Right forelimb (tissue), 1 donor: ENCODE measurements at regions not wholly inside any gene's neighbourhood (a gene's known extent, or its start where the extent isn't known, plus 50 kb on each side); places are given as distances from the start of the nearest gene placed in this dataset.
"Not testable (repeated sequence)": the region's sequence is repeated elsewhere in the genome, so short reads cannot be mapped to it uniquely, and the experiment has no call there.

Experiments
- DNase-seq: peaks from one replicate; pipeline ENCODE4 v3.0.0-alpha.2; 2018

GRCh38 chr4:171308661-171309060, 504.5 kb upstream of the GALNTL6 start:
- no peak for DNase-seq

- DNase-seq = not testable (repeated sequence)
Observed at GRCh38 chr4:171298048-171298718, 515.0 kb upstream of the GALNTL6 start.

- no peak for DNase-seq
Observed at GRCh38 chr4:171288816-171289432, 524.3 kb upstream of the GALNTL6 start.

GRCh38 chr4:171281359-171281758, 531.8 kb upstream of the GALNTL6 start:
- no peak for DNase-seq

DNA sequence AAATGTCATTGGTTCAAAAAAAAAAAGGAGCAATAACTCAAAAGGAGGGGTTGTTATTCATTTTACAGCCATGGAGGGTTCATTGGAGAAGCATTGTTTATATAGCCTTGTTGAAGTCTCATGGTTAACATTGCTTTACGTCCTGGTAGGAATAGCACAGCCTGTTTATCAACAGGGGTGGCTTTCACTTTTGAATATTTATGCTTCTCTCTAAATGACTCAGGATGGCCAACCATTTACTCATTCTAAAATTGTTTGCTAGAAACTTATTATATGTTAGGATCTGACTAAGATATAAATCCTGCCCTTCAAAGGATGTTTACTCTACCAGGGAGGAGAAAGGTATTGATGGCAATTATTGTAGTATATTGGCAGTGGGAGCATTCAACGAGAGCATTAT, 534.1 kb upstream of the GALNTL6 start:
- no peak for DNase-seq

GRCh38 chr4:171266671-171267070, 546.5 kb upstream of the GALNTL6 start:
- no peak for DNase-seq

GRCh38 chr4:171265190-171265818, 547.9 kb upstream of the GALNTL6 start:
- no peak for DNase-seq

DNA sequence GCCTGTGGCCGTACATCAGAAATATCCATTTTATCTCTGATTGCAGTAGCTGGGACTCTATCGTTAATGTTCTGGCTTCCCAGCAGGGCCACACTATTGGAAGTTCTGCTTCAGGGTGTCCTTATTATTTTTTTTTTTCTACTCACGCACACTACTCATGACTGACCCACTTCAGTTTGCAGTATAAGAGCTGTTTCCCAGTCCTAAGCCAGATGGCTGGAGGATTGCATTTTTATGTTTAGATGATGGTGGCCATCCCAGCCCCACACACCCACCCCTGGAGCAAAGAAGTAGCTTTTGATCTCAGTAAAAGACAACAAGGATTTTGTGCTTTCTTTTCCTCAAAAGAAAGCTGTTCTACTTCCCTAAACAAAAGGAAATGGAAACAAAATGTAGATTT, 557.0 kb upstream of the GALNTL6 start:
- DNase-seq = no peak

DNA sequence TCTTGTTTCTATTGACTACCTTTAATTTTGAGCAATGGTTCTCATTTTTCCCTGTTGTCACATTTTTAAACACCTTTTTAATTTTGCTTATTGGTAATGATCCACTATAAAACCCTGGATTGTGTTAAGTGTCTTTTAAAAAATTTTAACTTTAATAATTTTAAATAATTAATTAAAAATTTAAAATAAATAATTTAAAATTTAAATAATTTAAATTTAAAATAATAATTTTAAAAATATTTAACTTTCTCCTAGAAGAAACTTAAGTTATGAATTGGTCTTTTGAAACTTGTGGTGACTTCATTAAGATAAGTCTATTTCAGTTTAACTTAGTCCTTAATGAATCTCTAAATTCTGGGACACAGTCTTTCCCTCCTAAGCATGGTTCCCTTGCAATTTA, 566.3 kb upstream of the GALNTL6 start:
- no peak for DNase-seq

DNA sequence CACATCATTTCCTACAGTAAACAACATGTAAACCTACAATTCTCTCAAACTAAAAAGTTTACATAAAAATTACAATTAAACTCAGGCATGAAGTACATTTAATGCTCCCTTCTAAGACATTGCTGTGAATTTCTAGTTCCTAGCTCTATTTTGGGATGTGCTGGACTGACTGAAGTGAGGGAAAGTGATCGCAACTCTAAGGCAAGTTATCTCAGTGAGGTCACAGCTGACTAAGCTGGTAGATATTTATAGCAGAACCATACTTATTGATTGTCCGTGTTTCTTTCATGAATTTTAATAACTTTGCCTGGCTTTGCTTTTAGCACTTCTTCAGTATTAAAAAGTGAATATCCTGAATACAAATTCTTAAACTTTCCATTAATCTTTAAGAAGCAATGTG, 570.4 kb upstream of the GALNTL6 start:
- DNase-seq = no peak

DNA sequence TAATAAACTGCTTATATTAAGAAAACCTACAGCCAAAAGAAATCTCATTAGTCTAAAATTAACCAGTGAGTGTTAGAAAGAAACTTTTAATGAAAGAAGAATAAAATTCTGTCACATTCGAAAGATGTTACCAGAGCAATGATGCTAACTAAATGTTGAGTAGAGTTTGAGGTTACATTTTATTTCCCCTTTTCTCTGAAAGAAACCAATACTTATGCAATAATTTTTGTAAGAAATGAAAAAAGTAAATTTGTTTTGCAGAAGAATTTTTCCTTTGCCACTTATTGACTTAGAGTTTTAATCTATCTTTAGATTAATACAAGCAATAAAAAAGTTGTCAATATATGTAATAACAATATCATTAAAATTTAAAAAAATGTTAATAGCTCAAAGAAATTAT, 574.0 kb upstream of the GALNTL6 start:
- DNase-seq = no peak

DNA sequence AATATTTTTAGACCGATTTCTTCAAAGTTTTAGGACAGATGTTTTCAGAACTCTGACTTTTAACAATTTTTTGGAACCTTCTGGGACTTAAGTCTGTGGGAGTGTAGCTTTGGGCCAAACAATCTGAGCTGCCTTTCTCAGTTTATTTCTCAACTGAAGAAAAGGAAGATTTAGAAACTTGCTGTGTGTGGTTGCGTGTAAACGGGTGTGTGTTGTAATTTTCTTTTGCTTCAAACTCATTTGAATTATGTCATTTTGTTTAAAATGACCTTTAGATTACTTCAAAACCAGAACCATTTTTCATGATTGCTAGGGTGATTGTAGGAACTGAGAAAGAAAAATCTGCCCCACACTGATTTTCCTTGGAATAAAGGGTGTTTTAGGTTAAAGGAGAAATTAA, 577.7 kb upstream of the GALNTL6 start:
- no peak for DNase-seq

DNA sequence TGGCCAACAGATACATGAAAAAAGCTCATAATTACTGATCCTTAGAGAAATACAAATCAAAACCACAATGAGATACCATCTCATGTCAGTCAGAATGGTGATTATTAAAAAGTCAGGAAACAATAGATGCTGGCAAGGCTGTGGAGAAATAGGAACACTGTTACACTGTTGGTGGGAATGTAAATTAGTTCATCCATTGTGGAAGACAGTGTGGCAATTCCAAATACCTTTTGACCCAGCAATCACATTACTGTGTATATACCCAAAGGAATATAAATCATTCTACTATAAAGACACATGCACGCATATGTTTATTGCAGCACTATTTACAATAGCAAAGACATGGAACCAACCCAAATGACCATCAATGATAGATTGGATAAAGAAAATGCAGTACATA, 583.9 kb upstream of the GALNTL6 start:
- DNase-seq = not testable (repeated sequence)

DNA sequence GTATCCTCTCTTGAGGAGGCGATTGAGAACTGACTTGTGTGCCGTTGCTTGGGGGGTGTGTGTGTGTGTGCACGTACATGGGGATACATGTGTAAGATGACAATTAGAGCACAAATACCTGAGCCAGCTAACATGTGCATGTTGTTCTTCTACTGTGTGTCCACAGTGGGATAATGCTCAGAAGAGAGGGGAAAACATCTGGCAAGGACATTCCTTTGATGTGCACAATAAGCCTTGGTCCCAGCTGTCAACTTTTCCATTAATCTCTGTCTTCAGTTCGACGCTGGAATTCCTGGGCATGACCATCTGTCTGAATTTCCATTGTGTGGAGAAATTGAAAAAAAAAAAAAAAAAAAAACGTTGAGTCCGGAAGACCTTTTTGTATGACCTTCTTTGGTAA, 592.0 kb upstream of the GALNTL6 start:
- no peak for DNase-seq

DNA sequence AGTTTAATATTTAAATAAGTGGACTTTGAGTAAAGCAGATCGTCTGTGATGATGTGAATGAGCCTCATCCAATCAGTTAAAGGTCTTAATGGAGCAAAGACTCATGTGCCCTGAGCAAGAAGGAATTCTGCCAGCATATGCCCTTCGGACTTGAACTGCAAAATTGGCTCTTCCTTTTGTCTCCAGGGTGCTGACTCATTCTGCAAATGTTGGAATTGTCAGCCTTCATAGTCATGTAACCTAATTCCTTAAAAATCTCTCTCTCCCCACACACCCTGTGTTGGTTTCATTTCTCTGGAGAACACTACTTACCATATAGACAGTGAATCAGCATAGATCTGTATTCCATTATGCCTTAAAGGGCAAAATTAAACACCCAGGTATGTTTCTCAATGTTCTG, 609.8 kb upstream of the GALNTL6 start:
- no peak for DNase-seq

GRCh38 chr4:171202908-171203307, 610.3 kb upstream of the GALNTL6 start:
- no peak for DNase-seq

DNA sequence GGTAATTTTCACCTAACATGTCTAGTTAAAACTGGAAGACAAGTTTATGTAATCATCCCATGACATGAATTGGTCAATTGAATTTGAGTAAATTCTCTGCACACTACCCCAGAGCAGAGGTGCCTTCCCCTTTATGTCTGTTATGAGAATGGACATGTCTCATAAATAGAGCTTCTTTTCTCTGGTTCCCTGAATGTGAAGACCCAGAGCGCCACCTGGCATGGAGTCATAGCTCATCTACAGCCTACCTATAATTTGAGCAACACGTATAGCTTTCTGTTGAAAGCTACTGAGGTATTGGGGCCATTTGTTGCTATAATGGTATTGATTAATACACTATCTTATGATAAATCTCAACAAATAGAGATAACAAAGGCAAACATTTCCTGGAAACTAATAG, 626.5 kb upstream of the GALNTL6 start:
- no peak for DNase-seq

DNA sequence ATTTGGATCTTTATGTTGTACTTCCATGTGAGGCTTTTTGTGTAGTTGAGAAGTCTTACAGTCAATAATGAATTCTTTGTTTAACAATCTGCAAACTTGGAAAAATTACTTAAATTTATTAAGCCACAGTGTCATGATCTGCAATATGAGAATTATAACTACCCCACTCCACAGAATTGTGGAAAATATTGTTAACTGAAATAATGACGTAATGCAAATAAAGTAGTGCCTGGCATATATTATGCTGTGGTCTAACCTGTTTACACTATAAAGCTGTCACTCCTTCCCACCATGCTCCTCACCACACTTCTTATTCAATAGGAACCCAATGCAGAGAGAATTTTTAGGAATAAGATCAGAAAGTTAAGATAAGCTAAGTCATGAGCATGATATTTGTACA, 632.1 kb upstream of the GALNTL6 start:
- DNase-seq = no peak

GRCh38 chr4:171170671-171171070, 642.5 kb upstream of the GALNTL6 start:
- DNase-seq = no peak

DNA sequence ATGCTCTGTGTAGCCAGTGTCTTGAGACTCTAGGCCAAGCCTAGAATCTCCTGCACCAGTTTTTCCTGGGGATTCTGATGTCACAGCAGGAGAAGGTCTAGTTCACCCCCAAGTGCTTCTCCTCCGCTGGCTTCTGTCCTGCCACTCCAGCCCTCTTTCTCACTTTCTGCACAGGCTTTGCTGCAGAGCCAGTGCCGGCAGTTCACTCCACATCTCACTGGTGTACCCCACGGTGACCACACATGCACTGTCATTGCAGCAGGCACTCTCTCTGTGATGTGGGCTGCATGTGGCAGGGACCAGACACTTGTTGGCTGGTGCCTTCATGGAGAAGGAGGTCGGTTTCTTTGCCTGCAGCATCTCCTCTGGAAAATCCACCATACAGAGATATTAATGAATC, 643.8 kb upstream of the GALNTL6 start:
- no peak for DNase-seq

DNA sequence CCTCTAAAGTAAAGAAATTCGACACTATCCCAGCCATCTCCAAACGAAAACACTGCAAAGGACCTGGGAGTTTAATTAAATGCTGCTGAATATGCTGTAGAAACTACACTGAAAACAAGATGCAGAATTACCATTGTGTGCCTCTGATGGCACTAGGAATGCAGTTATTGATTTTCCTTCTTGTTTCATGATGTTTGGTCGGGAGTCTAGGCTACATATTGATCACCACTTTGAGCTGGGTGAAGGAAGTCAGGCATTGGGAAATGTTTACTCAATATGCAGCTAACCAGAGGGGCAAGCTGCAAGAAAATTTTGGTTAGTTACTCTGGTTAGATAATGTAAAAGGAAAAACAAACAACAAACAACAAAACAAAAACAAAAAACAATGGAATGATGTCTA, 650.7 kb upstream of the GALNTL6 start:
- no peak for DNase-seq

GRCh38 chr4:171157462-171158082, 655.6 kb upstream of the GALNTL6 start:
- no peak for DNase-seq

- DNase-seq = no peak
Observed at GRCh38 chr4:171142639-171143038, 670.6 kb upstream of the GALNTL6 start.

GRCh38 chr4:171142045-171142444, 671.2 kb upstream of the GALNTL6 start:
- no peak for DNase-seq
